ENCODE measurements at regions not wholly inside any gene's neighbourhood (a gene's known extent, or its start where the extent isn't known, plus 50 kb on each side); places are given as distances from the start of the nearest gene placed in this dataset.

- POLR2A ChIA-PET = no interaction called here
- Mint-ChIP-seq H3K9me3 (no peaks in the 10 kb centered on the region), H3K4me3 (no peak overlapping the region), H3K27ac (no peak overlapping the region), H3K36me3 (ENCODE audit: low read depth) (no peaks in the 10 kb centered on the region), H3K27me3 (peaks cover 4% of the 10 kb centered on the region), H3K4me1 (no peaks in the 10 kb centered on the region)
- CTCF ChIA-PET = no interaction called here
- DNase-seq = no peak
Observed at GRCh38 chr9:126236273-126236672, 90.4 kb upstream of the MVB12B start.

GRCh38 chr9:126238415-126238814 lies 88.2 kb upstream of the MVB12B start:
- Mint-ChIP-seq H3K4me1 (no peaks in the 10 kb centered on the region), H3K27me3 (peaks cover 4% of the 10 kb centered on the region), H3K36me3 (ENCODE audit: low read depth) (no peaks in the 10 kb centered on the region), H3K9me3 (no peaks in the 10 kb centered on the region), H3K27ac (no peak overlapping the region), H3K4me3 (no peak overlapping the region)
- DNase-seq = no peak
- POLR2A ChIA-PET = no interaction called here
- CTCF ChIA-PET = no interaction called here

GRCh38 chr9:126239515-126239914 lies 87.1 kb upstream of the MVB12B start:
- H3K4me3 Mint-ChIP-seq = no peak overlapping the region
- no peaks in the 10 kb centered on the region for H3K36me3 Mint-ChIP-seq (ENCODE audit: low read depth)
- H3K27ac Mint-ChIP-seq = no peak overlapping the region
- H3K4me1 Mint-ChIP-seq = no peaks in the 10 kb centered on the region
- peaks cover 4% of the 10 kb centered on the region for H3K27me3 Mint-ChIP-seq
- ChIA-PET CTCF (no interaction called here), POLR2A (no interaction called here)
- no peak for DNase-seq
- H3K9me3 Mint-ChIP-seq = no peaks in the 10 kb centered on the region

DNA sequence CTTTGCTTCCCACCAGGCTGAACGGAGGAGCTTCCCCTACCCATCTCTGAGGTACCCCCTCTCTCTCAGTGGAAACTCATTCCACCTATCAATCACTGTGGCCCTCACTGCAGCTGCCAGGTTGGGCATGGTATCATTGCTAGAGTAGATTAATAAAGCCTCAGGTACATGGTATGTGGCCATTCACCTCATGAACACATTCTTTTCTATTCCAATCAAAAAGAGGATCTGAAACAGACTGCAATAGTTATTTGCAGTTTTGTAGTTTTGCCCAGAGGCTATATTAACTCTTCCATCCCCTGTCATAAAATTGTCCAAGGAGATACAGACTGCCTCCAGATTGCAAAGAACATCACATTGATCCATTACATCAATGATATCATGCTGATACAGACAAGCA lies 85.8 kb upstream of the MVB12B start:
- Mint-ChIP-seq H3K36me3 (ENCODE audit: low read depth) (no peaks in the 10 kb centered on the region), H3K4me3 (no peak overlapping the region), H3K9me3 (no peaks in the 10 kb centered on the region), H3K27ac (no peak overlapping the region), H3K4me1 (no peaks in the 10 kb centered on the region), H3K27me3 (peaks cover 11% of the 10 kb centered on the region)
- ChIA-PET CTCF (interaction anchor here (0.6 kb wide), 1 partner anchor 591 kb away, joined by 4 read pairs; no protein-coding TSS in a partner anchor), POLR2A (no interaction called here)
- no peak for DNase-seq

DNA sequence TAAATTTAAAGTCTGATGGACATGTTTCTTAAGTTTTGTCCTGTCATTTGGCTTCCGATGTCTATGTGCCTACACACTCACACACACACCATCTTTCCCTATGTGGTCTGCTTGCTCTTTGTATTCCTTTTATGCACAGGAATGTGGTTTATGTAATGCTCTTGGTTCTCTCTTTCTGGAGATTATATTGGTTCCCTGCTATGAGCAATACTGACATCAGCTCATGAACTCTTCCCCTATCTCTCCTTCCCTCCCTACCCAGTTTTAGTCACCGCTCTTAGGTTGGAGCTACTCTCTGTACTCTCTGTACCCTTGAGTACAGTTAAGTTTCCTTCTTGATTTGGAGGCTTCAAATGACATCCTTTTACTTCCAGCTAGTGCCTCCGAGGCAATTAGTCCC lies 77.9 kb upstream of the MVB12B start:
- no peak overlapping the region for H3K27ac Mint-ChIP-seq
- ChIA-PET POLR2A (no interaction called here), CTCF (no interaction called here)
- no peaks in the 10 kb centered on the region for H3K9me3 Mint-ChIP-seq
- H3K36me3 Mint-ChIP-seq (ENCODE audit: low read depth) = no peaks in the 10 kb centered on the region
- H3K4me3 Mint-ChIP-seq = no peak overlapping the region
- H3K4me1 Mint-ChIP-seq = no peaks in the 10 kb centered on the region
- DNase-seq = no peak
- H3K27me3 Mint-ChIP-seq = peaks cover 18% of the 10 kb centered on the region

DNA sequence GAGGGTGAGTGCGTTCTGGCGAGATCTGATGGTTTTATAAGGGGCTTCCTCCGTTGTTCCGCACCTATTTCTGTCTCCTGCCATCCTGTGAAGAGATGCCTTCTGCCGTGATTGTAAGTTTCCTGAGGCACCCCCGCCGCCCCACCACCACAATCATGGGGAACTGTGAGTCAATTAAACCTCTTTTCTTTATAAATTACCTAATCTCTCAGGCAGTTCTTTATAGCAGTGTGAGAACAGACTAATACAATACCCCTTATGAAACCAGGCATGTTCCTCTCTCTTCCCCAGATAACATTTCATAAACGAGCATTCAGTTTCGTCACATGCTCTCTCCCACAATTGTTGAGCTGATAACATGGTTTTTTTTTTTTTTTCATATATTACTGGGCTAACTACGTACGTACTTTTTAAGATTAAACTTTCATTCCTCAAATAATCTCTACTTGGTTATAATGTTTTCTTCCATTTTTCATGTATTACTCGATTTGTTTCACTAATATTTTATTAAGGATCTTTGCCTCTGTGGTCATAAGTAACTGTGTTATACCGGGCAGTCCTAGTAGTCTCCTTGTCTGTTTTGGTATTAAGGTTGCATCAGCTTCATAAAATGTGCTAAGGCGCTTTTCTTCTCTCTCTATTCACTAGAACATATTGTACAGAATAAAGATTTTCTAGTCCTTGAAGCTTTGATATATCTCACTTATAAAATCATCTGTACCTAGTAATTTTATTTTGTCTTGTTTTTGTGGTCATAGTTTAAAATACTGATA lies 64.9 kb upstream of the MVB12B start:
- Mint-ChIP-seq H3K36me3 (ENCODE audit: low read depth) (no peaks in the 10 kb centered on the region), H3K9me3 (no peaks in the 10 kb centered on the region), H3K4me1 (peaks cover 6% of the 10 kb centered on the region), H3K27me3 (peaks cover 63% of the 10 kb centered on the region), H3K27ac (no peak overlapping the region), H3K4me3 (no peak overlapping the region)
- ChIA-PET POLR2A (no interaction called here), CTCF (interaction anchor here (0.6 kb wide), 1 partner anchor 102 kb away, joined by 4 read pairs; no protein-coding TSS in a partner anchor)
- DNase-seq = no peak

- Mint-ChIP-seq H3K36me3 (ENCODE audit: low read depth) (no peaks in the 10 kb centered on the region), H3K4me1 (peaks cover 6% of the 10 kb centered on the region), H3K27me3 (peaks cover 54% of the 10 kb centered on the region), H3K4me3 (no peak overlapping the region), H3K27ac (no peak overlapping the region), H3K9me3 (no peaks in the 10 kb centered on the region)
- ChIA-PET CTCF (no interaction called here), POLR2A (no interaction called here)
- no peak for DNase-seq
Observed at GRCh38 chr9:126262738-126263137, 63.9 kb upstream of the MVB12B start.

- H3K9me3 Mint-ChIP-seq = no peaks in the 10 kb centered on the region
- H3K4me1 Mint-ChIP-seq = no peaks in the 10 kb centered on the region
- no peak for DNase-seq
- ChIA-PET POLR2A (no interaction called here), CTCF (no interaction called here)
- peaks cover 10% of the 10 kb centered on the region for H3K27me3 Mint-ChIP-seq
- no peak overlapping the region for H3K4me3 Mint-ChIP-seq
- H3K27ac Mint-ChIP-seq = no peak overlapping the region
- no peaks in the 10 kb centered on the region for H3K36me3 Mint-ChIP-seq (ENCODE audit: low read depth)
Observed at GRCh38 chr9:126270556-126270955, 56.1 kb upstream of the MVB12B start.

DNA sequence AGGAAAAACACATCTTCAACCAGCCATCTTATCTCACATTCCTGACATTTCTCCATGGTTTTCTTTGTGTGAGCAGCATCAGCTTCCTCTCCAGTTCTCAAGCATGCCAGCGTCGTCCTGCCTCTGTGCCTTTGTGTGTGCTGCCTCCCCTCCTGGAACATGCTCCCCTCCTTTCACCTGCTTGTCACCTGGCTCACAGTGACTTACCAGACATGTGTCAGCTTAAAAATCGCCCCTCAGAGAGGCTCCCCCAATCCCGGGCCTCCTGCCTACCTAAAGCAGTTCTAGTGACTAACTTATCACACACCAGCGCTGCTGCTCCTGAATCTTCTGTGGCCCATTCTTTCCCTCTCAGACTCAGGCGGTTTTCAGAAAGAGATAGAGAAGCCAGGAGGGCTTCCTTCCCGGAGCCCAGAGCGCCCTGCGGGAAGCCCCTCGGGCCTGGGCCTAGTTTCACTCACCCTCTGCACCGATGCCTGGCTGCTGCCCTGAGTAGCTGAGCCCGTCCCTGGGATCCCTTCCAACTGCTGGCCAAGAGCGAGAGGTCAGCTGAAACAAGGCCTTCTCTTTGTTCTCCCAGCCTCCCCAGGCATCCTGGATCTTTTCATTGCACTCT lies 51.1 kb upstream of the MVB12B start:
- ChIA-PET CTCF (no interaction called here), POLR2A (no interaction called here)
- Mint-ChIP-seq H3K36me3 (ENCODE audit: low read depth) (no peaks in the 10 kb centered on the region), H3K27ac (no peak overlapping the region), H3K9me3 (no peaks in the 10 kb centered on the region), H3K27me3 (peaks cover 25% of the 10 kb centered on the region), H3K4me1 (no peaks in the 10 kb centered on the region), H3K4me3 (no peak overlapping the region)
- DNase-seq = no peak

DNA sequence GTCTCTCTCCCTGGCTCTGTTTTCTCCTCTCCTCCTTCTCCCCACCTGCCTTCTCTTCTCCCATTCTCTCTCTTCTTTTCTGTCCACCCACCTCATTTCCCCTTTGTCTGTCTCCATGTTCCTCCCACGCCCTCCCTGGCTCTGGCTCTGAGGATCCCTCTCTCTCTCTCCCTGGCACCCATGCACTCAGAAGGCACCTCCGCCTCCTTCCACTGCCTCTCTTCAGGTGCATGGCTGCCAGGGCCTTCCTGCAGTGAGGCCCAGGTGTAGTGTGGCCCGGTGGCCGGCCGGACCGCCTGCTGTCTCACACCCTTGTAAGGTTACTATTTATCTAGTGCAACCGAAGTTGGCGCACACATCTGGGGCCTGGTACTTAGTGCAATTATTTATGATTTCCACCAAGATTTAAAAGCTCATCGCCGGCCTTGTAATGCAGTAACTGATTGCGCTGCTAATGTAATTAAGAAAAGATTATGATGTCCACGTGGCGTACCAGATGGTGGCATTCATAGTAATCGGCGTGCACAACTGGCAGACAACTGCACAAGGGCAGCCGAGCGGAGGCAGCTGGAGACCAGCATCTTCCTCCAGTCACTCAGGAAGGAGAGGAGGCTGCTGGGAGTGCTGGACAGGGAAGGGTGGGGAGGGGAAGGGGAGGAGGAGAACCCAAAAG lies 50.4 kb upstream of the MVB12B start:
- DNase-seq = no peak
- Mint-ChIP-seq H3K4me1 (no peaks in the 10 kb centered on the region), H3K9me3 (no peaks in the 10 kb centered on the region), H3K36me3 (ENCODE audit: low read depth) (no peaks in the 10 kb centered on the region), H3K27me3 (peaks cover 25% of the 10 kb centered on the region), H3K27ac (no peak overlapping the region), H3K4me3 (no peak overlapping the region)
- ChIA-PET CTCF (interaction anchor here (1.0 kb wide), 1 partner anchor 18 kb away, joined by 4 read pairs; no protein-coding TSS in a partner anchor), POLR2A (no interaction called here)
